HG03066 (cell line): ENCODE measurements at regions not wholly inside any gene's neighbourhood (a gene's known extent, or its start where the extent isn't known, plus 50 kb on each side); places are given as distances from the start of the nearest gene placed in this dataset.

Source experiments
- ATAC-seq: cut with Tn5 transposase; IDR thresholded peaks from one replicate; pipeline ENCODE4 v1.9.1; 2021; ENCODE audit warnings: low read depth; ENCODE audit not compliant: unreplicated experiment

GRCh38 chr3:35946121-35946853 lies 307.0 kb downstream of the ARPP21 start:
- ATAC-seq: no peak

GRCh38 chr3:35946854-35947515 lies 307.7 kb downstream of the ARPP21 start:
- no peak for ATAC-seq

GRCh38 chr3:35950021-35950420 lies 310.7 kb downstream of the ARPP21 start:
- ATAC-seq: no peak

GRCh38 chr3:35954413-35954812 lies 315.1 kb downstream of the ARPP21 start:
- no peak for ATAC-seq

GRCh38 chr3:35965908-35966307 lies 326.6 kb downstream of the ARPP21 start:
- ATAC-seq: no peak

- no peak for ATAC-seq
Observed at GRCh38 chr3:35966629-35967464, 327.5 kb downstream of the ARPP21 start.

GRCh38 chr3:35968043-35968622 lies 328.8 kb downstream of the ARPP21 start:
- ATAC-seq: no peak

GRCh38 chr3:35969406-35969805 lies 330.1 kb downstream of the ARPP21 start:
- no peak for ATAC-seq

- ATAC-seq: no peak
Observed at GRCh38 chr3:35970793-35971192, 331.5 kb downstream of the ARPP21 start.

GRCh38 chr3:35971686-35972085 lies 332.4 kb downstream of the ARPP21 start:
- no peak for ATAC-seq

- ATAC-seq: no peak
Observed at GRCh38 chr3:35974872-35975271, 335.5 kb downstream of the ARPP21 start.

- no peak for ATAC-seq
Observed at GRCh38 chr3:35986161-35986560, 346.8 kb downstream of the ARPP21 start.

GRCh38 chr3:35987386-35987785 lies 348.1 kb downstream of the ARPP21 start:
- no peak for ATAC-seq

- no peak for ATAC-seq
Observed at GRCh38 chr3:35992041-35992440, 352.7 kb downstream of the ARPP21 start.

GRCh38 chr3:36011791-36012190 lies 368.5 kb upstream of the STAC start:
- ATAC-seq: no peak

GRCh38 chr3:36013425-36013824 lies 366.9 kb upstream of the STAC start:
- no peak for ATAC-seq

GRCh38 chr3:36025232-36025631 lies 355.1 kb upstream of the STAC start:
- no peak for ATAC-seq

- ATAC-seq: no peak
Observed at GRCh38 chr3:36032180-36033047, 347.9 kb upstream of the STAC start.

GRCh38 chr3:36058404-36059030 lies 321.8 kb upstream of the STAC start:
- no peak for ATAC-seq

GRCh38 chr3:36060950-36061349 lies 319.4 kb upstream of the STAC start:
- no peak for ATAC-seq
